ENCODE measurements at regions not wholly inside any gene's neighbourhood (a gene's known extent, or its start where the extent isn't known, plus 50 kb on each side); places are given as distances from the start of the nearest gene placed in this dataset.

DNA sequence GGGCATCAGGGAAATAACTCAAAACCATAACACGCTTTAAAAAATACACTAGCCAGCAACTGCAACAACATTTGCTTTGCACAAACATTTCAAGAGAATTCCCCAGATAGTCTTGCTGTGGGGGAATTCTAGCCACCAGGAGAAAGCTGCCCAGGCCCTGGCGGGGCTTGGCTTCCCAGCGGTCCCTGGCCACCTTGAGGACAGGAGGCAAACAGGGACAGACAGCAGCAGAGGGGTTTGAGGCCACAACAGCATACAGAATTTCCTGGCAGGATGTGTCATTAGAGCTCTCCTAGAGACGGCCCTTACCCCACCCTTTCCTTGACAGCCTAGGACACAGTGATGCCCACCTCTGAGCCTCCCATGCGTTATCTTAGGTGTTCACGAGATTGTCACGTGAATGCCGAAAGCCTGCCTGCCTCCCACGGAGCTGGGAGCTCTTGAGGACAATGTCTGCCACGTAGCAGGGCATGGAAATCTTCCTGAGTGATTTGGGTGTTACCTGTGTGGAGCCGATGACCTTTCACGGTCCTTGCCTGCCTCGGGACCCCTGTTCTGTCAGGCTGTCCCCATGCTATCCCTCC lies 114.3 kb downstream of the RBFOX3 start:
- no peak for TF ChIP-seq POLR2A (IDR thresholded peaks at IDR 0.05)
- TF ChIP-seq, protein P1, sequence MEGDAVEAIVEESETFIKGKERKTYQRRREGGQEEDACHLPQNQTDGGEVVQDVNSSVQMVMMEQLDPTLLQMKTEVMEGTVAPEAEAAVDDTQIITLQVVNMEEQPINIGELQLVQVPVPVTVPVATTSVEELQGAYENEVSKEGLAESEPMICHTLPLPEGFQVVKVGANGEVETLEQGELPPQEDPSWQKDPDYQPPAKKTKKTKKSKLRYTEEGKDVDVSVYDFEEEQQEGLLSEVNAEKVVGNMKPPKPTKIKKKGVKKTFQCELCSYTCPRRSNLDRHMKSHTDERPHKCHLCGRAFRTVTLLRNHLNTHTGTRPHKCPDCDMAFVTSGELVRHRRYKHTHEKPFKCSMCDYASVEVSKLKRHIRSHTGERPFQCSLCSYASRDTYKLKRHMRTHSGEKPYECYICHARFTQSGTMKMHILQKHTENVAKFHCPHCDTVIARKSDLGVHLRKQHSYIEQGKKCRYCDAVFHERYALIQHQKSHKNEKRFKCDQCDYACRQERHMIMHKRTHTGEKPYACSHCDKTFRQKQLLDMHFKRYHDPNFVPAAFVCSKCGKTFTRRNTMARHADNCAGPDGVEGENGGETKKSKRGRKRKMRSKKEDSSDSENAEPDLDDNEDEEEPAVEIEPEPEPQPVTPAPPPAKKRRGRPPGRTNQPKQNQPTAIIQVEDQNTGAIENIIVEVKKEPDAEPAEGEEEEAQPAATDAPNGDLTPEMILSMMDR (IDR thresholded peaks at IDR 0.05) = no peak

All from prostate gland (tissue), 2 donors.